LNCaP clone FGC (cell line): ENCODE measurements at regions not wholly inside any gene's neighbourhood (a gene's known extent, or its start where the extent isn't known, plus 50 kb on each side); places are given as distances from the start of the nearest gene placed in this dataset.

ENCODE experiments used
- DNase-seq: peaks from one replicate; pipeline ENCODE4 v3.0.0-alpha.2; 2011; ENCODE audit warnings: low read depth
- H3K4me3 ChIP-seq: 2 replicates; pipeline ENCODE4 v1.5.1; 2011; ENCODE audit warnings: mild to moderate bottlenecking, low read depth, low read length, control low read depth
- CTCF ChIP-seq: IDR thresholded peaks from 2 replicates; pipeline ENCODE4 v1.5.1; 2012; ENCODE audit warnings: mild to moderate bottlenecking; ENCODE audit not compliant: control insufficient read depth, insufficient read depth; ENCODE audit errors: extremely low read depth

- DNase-seq = peak; percentile 33
- TF ChIP-seq CTCF = no peak
- H3K4me3 ChIP-seq = no peak overlapping the region
These were observed 50.4 kb downstream of the ZBTB38 start for GRCh38 chr3:141418751-141419150.

GRCh38 chr3:141419946-141420345 is 51.6 kb downstream of the ZBTB38 start:
- no peak for TF ChIP-seq CTCF
- DNase-seq = no peak
- H3K4me3 ChIP-seq = no peak overlapping the region

- no peak for DNase-seq
- no peak for TF ChIP-seq CTCF
- H3K4me3 ChIP-seq = no peak overlapping the region
These were observed 52.9 kb downstream of the ZBTB38 start for GRCh38 chr3:141421186-141421585.

- H3K4me3 ChIP-seq = no peak overlapping the region
- no peak for DNase-seq
- TF ChIP-seq CTCF = no peak
These were observed 53.5 kb downstream of the ZBTB38 start for GRCh38 chr3:141421639-141422319.

GRCh38 chr3:141422961-141423582 is 54.8 kb downstream of the ZBTB38 start:
- H3K4me3 ChIP-seq = no peak overlapping the region
- TF ChIP-seq CTCF = no peak
- DNase-seq = no peak

GRCh38 chr3:141425523-141426233 is 57.4 kb downstream of the ZBTB38 start:
- no peak for DNase-seq

More at GRCh38 chr3:141425523-141426233, 57.4 kb downstream of the ZBTB38 start:
- no peak for TF ChIP-seq CTCF
- no peak overlapping the region for H3K4me3 ChIP-seq
